Fibroblast of skin of back (primary cell): ENCODE measurements at regions not wholly inside any gene's neighbourhood (a gene's known extent, or its start where the extent isn't known, plus 50 kb on each side); places are given as distances from the start of the nearest gene placed in this dataset.
A peak's percentile ranks its signal among the peaks of the same experiment; 100 is the strongest.

Experiments used
- DNase-seq: peaks from one replicate; pipeline ENCODE4 v3.0.0-alpha.2; 2013

DNA sequence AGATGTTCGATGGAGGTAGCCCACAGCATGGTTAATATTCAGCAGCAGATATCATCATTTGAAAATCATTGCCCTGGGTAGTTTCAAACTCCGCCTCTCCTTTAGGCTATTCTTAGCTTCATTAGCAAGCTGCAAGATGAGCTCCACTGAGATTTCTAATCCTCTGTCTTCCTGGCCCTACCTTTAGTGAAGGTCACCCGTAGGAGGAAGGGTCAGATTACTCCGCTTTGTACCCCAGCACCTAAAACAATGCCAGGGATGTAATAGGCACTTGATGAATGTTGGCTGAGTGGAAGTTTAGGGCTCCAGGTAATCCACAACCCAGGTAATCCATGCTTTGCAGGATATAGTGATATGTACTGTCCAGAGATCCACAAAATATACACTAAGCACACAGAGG, 260.1 kb upstream of the MTNR1B start:
- DNase-seq: no peak

- DNase-seq: peak; percentile 76
Observed at GRCh38 chr11:92711926-92712325, 257.5 kb upstream of the MTNR1B start.

DNA sequence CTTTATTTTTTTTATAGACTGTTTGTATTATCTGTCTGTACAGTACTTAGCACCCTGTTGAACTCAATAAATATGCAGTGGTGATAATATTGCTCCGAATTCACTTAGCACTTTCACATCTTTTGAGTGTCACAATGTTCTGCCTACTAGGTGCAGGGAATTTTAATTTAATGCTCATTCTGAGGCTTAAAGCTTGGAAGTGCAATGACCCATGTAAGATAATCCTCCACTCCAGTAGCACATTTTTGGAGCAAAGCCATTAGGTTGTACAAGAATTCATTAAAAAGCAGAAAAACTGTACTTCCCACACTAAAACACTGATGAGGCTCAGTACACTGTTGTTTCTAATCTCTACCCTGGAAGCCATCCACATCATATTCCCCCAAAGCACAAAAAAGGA, 255.3 kb upstream of the MTNR1B start:
- DNase-seq: no peak

DNA sequence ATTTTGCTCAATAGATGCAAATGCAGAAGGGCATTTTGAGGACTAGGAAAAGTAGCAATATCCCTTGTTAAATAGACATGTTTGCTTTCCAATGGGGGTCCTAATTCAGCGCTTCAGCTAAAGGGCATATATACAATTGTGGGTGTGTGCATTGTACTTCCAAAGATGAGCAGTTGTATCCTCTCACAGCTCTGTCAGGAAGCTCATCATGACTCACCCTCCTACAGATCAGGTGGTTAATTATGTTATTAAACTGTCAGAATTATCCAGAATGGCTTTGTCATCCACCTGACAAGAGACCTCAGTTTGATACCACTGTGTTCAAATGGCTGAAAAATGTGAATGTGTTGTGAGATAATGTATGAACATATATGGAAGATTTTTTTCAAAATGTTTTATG, 252.2 kb upstream of the MTNR1B start:
- DNase-seq: no peak

- DNase-seq: no peak
Observed at GRCh38 chr11:92720385-92720784, 249.1 kb upstream of the MTNR1B start.

DNA sequence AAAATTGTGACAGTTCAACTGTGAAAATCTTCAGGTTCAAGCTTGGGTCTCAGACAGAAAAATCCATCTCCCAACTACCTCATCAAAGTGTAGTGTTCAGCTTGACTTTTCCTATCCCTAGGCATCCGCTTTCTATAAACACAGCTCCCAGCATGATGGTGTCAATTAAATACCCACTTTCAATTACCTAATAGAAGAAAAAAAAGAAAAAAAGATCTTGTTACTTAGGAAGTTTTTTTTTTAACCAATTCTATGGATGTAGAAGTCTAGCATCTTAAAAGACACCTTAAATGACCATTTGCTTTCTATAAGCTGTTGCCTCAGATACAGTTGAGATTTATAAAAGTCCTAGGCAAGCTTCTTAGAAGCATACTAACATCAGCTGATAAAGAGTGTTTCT, 244.1 kb upstream of the MTNR1B start:
- DNase-seq: no peak

- no peak for DNase-seq
Observed at GRCh38 chr11:92727123-92727522, 242.3 kb upstream of the MTNR1B start.

DNA sequence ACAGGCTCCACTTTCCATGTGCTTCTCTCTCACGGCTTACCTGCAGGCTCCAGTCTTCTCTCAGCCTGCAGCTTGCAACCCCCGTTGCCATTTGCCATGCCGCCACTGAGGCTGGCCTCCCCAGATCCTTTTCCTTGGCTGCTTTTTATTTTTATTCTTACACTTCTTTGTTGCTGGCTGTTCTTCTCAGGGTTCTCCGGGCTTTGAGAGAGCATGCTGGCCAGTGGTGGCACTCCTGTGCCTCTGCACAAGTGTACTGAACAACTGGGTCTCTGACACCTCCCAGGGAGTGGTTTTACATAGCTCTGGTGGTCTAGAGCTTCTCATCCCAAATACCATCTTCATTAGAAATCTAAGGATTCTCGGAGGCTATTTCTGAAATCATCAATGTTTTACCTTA, 241.7 kb upstream of the MTNR1B start:
- no peak for DNase-seq

DNA sequence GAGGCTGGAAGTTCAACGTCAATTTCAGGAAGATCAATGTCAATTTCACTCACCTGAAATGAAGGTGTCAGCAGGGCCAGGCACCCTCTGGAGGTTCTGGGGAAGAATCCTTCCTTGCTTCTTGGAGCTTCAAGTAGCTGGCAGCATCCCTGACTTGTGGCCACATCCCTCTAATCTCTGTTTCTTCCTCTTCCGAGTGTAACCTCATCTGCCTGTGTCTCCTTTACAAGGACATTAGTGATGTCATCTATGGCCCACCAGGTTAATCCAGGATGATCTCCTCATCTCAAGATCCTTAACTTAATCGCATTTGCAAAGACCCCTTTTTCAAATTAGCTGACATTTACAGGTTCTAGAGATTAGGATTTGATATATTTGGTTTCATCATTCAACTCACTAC, 240.8 kb upstream of the MTNR1B start:
- DNase-seq: no peak

DNA sequence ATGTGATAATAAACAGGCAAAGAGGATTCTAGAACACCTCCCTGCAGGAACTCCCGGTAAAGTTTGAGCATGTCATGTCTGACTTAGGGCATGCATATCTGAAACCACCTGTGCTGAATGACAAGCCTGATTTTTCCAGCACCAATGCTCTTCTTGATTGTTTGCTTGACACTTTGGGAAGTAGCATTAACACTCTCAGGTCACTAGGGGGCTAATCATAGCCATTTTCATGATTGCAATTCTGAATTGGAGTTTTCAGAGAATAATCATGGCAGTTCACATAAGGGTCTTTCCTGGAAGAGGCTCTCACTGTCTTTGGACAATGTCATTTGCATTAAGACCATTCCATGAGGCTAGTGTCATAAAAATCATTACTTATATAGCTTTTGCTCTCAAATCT, 234.4 kb upstream of the MTNR1B start:
- DNase-seq: no peak

DNA sequence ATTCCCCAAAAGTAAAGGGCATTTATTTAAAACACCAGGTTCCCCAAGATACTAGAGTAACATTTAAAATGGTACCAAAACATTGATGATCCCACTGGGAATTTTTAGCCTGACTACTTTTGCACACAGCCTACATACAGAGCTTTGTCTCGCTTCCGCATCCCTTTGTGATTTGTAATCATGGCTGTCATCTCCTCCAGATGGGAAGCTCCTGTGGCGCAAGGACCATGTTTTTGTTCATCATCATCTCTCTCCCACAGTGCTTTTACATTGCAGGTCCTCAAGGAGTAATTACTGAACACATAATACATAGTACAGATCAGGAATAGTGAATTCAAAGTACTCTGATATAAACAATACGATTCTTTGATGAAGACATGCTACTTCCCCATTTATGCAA, 231.2 kb upstream of the MTNR1B start:
- DNase-seq: peak; percentile 39

DNA sequence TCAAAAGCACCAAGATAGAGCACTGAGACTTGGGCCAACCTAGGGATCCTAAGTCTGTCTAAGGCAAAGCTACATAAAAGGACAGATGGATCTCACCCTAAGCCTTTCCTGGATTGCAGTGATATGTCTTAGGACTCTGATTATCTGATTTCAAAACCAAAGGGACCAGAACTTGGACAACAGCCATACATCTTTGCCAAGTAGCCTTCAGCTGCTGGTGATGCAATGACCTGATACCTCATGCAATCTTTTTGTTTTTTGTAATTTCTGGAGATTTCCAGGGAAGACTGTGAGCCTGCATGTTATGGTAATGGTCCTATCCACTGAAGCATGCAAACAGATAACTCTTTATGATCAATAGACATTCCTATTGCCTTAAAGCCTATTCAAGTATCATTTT, 230.4 kb upstream of the MTNR1B start:
- DNase-seq: peak; percentile 30

- no peak for DNase-seq
Observed at GRCh38 chr11:92739491-92739890, 230.0 kb upstream of the MTNR1B start.

DNA sequence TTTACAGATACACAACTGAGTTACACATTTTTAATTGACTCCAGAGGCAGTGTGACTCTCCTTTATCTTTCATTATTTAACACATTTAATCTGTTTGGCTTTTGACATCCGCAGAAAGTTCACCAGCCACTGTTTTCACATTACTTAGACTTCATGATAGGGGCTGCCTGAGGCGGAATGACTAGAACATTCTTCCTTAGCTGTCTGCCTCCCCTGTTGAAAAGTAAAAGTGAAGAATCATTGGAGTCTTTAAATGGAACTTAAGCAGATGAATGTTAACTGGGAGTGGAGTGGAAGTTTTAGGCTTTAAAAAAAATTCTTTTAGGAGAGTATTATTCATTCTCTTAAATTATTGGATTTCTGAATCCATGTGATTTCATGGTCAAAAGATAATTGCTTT, 229.2 kb upstream of the MTNR1B start:
- DNase-seq: peak; percentile 5

DNA sequence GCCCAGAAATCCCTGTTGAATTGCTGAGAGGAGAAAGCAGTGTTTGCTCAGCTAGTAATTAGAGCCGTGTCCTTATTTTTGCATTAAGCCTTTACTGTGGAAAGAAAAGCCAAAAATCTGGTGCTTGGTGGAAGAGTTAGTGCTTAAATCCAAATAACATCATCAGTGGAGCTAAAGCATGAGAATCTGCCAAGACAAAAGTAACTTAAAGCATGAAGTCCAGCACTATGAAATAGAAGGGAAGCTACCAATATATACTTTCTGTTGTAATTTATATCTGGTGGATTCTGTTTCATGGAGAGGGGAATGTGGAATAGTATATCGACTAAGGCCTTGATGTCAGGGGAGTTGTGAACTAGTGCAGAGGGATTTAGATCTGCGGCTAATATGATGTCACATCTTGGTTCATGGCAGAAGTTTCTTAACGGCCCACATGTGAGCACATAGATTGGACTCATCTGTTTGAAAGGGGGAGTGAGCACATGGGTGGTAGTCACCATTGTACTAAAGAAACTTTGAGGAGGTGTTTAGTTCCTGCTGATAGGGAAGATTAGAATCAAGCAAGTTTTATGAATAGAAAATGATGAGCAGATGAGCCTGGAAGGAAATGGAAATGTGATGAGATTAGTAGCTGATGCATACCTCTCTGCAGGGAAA, 224.4 kb upstream of the MTNR1B start:
- no peak for DNase-seq

- DNase-seq: no peak
Observed at GRCh38 chr11:92750794-92751193, 218.7 kb upstream of the MTNR1B start.

- no peak for DNase-seq
Observed at GRCh38 chr11:92751594-92751993, 217.9 kb upstream of the MTNR1B start.

- DNase-seq: no peak
Observed at GRCh38 chr11:92752122-92752521, 217.3 kb upstream of the MTNR1B start.

GRCh38 chr11:92753161-92753560, 216.3 kb upstream of the MTNR1B start:
- DNase-seq: peak; percentile 44

GRCh38 chr11:92758241-92758780, 211.1 kb upstream of the MTNR1B start:
- peak; percentile 70 for DNase-seq

DNA sequence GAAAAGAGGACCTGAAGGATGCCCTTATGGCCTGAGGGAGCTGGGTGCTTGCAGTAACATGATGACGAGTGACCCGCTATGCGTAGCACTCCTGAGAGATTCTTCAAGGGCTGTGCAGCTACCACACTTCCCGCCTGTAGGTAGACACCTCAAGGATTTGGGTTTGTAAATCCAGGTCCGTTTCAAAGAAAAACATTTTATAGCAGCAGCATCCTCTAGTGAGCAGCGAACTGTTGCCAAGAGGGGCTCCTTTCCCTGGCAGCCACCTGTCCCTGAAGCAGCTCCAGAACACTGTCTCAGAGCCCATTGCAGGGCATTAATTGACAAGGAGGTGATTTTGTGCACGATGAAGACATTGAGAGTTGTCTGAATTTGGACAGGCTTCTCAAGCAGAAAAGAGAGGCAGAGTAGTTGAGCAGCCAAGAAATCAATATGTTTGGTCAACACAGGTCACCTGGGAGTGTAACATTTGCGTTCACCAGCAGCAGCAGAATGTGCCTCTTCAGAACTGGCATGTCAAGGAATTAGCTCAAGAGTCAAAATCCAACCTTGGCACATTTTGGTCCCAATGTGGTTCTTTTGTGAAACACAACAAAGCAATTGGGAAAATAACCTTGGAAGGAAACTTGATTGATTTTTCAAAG, 209.8 kb upstream of the MTNR1B start:
- no peak for DNase-seq

DNA sequence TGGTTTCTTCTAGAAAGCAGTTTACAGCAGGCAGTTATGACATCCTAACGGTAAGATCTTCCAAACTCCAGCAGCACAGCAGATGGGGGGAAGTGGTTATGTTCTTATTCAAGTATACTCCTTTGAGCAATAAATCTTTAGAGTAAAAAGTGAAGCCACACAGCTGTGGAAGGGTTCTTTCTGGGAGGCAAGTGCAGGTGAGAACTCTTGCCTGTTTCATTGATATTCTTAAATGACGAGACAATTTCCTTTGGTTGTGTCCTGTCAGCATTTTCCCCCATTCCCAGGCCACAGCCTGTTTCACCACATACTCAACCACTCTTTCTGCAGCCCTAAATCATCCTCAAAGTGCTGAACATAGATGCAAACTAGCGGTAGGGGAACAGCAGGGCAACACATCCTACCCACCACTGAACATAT, 207.3 kb upstream of the MTNR1B start:
- DNase-seq: no peak

DNA sequence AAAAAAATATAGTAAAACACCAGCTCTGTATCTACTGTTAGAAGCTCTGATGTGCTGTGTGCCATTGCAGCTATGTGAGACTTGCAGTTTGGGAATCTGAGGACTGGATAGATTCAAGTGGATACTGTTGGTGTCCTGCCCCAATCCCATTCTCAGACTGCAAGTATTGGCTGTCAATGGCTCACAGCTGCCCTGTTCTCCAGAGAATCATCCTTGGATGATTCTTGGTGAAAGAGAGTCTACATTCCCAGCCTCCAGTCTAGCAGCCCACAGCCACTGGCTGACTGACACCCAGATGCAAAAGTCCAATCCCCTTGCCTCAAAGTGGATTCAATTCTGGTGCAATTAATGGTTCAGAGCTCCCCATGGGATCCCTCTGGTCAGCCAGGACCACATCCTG, 206.1 kb upstream of the MTNR1B start:
- DNase-seq: no peak

DNA sequence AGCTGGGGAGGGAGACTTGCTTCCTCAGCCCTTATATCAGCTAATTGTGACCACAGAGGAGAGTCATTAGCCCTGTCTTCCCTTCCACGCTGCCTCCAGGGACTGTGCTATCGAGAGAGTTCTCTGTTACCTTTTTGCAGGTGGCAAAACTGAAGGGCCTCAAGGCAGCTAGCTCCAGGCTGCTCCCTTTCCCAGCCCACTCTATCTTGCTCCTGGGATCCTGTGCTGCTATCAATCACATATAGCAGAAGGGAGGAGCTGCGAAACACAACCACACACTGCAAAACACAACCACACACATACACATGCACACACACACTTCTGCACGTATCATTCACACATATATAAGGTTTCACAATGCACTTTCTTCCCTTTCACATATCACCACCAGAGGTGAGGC, 205.3 kb upstream of the MTNR1B start:
- DNase-seq: no peak
